Naive thymus-derived CD4-positive, alpha-beta T cell (primary cell): ENCODE measurements at regions not wholly inside any gene's neighbourhood (a gene's known extent, or its start where the extent isn't known, plus 50 kb on each side); places are given as distances from the start of the nearest gene placed in this dataset.

Experiments used
- ATAC-seq: fragments of 150-1000 bp; cut with Tn5 transposase; 2 replicates; pipeline ENCODE4 v1.10.0; 2021; ENCODE audit warnings: mild to moderate bottlenecking, moderate library complexity
- CTCF ChIA-PET: fragments of 350-600 bp; sonication (Branson Sonifier 250); formaldehyde crosslinking; loops from one replicate; lab custom pipeline; 2021; ENCODE audit warnings: antibody characterized with exemption; lab: Charles Lee
- POLR2A ChIA-PET: fragments of 350-600 bp; sonication (Branson Sonifier 250); formaldehyde crosslinking; loops from one replicate; lab custom pipeline; 2021; ENCODE audit warnings: antibody characterized with exemption, inconsistent platforms; lab: Charles Lee
- DNase-seq, 9 donors: peaks; one replicate each; pipeline versions ENCODE4 v3.0.0 to v3.0.0-alpha.2; 2020 to 2022; ENCODE audit warnings: mixed read lengths in 1 of 9
- H3K27ac ChIP-seq: one replicate; pipeline ENCODE4 v1.7.0; 2013; ENCODE audit warnings: mild to moderate bottlenecking, low read depth, low read length, moderate library complexity
- H3K27me3 ChIP-seq, 2 donors: one replicate each; pipeline ENCODE4 v1.7.0; 2013; ENCODE audit warnings: low read length in 2 of 2, mild to moderate bottlenecking in 2 of 2, moderate library complexity in 2 of 2; ENCODE audit not compliant: control insufficient read depth in 2 of 2, insufficient read depth in 2 of 2
- H3K36me3 ChIP-seq, 3 experiments: 1 replicate in 2 of 3; 2 replicates in 1 of 3; pipeline ENCODE4 v1.7.0; 2013; ENCODE audit warnings: low read length in 3 of 3, mild to moderate bottlenecking in 3 of 3, moderate library complexity in 1 of 3; ENCODE audit not compliant: insufficient read depth in 3 of 3, control insufficient read depth in 2 of 3
- H3K4me1 ChIP-seq, 2 donors: one replicate each; pipeline ENCODE4 v1.7.0; 2013; ENCODE audit warnings: low read length in 2 of 2, mild to moderate bottlenecking in 2 of 2, moderate library complexity in 1 of 2; ENCODE audit not compliant: control insufficient read depth in 2 of 2, insufficient read depth in 2 of 2
- H3K4me3 ChIP-seq: 2 replicates; pipeline ENCODE4 v1.7.0; 2013; ENCODE audit warnings: mild to moderate bottlenecking, low read length
- H3K9me3 ChIP-seq, 3 experiments: 1 replicate in 2 of 3; 2 replicates in 1 of 3; pipeline ENCODE4 v1.7.0; 2013; ENCODE audit warnings: low read length in 3 of 3; ENCODE audit not compliant: control insufficient read depth in 2 of 3
- H3K27ac Mint-ChIP-seq, 9 donors: one replicate each; pipeline ENCODE4 v1.8.0; 2020 to 2022; ENCODE audit warnings: mixed read lengths in 9 of 9, mild to moderate bottlenecking in 8 of 9, moderate library complexity in 5 of 9, inconsistent platforms in 2 of 9
- H3K27me3 Mint-ChIP-seq, 5 donors: one replicate each; pipeline ENCODE4 v1.8.0; 2021 to 2022; ENCODE audit warnings: mixed read lengths in 5 of 5, mild to moderate bottlenecking in 1 of 5
- H3K36me3 Mint-ChIP-seq, 5 donors: one replicate each; pipeline ENCODE4 v1.8.0; 2020 to 2022; ENCODE audit warnings: mixed read lengths in 5 of 5, mild to moderate bottlenecking in 3 of 5, inconsistent platforms in 1 of 5
- H3K4me1 Mint-ChIP-seq, 7 donors: one replicate each; pipeline ENCODE4 v1.8.0; 2020 to 2022; ENCODE audit warnings: mixed read lengths in 7 of 7, mild to moderate bottlenecking in 3 of 7, inconsistent platforms in 1 of 7
- H3K4me3 Mint-ChIP-seq, 10 donors: one replicate each; pipeline ENCODE4 v1.8.0; 2020 to 2022; ENCODE audit warnings: mild to moderate bottlenecking in 10 of 10, mixed read lengths in 10 of 10, moderate library complexity in 6 of 10, inconsistent platforms in 2 of 10
- H3K9me3 Mint-ChIP-seq, 11 donors: one replicate each; pipeline ENCODE4 v1.8.0; 2020 to 2022; ENCODE audit warnings: mixed read lengths in 11 of 11, mild to moderate bottlenecking in 4 of 11, inconsistent platforms in 1 of 11, moderate library complexity in 1 of 11
- intact Hi-C, 2 donors: fragments of 100-400 bp; cut with micrococcal nuclease; formaldehyde crosslinking; loops; one replicate each; pipeline ENCODE4 v1.15.1; 2023

GRCh38 chr20:46803123-46804020 lies 91.3 kb upstream of the EYA2 start:
- Histone ChIP-seq H3K27me3 (no peaks in the 10 kb centered on the region), H3K4me1 (no peaks in the 10 kb centered on the region), H3K9me3 (no peaks in the 10 kb centered on the region), H3K27ac (no peak overlapping the region), H3K36me3 (no peaks in the 10 kb centered on the region), H3K4me3 (no peak overlapping the region)
- intact Hi-C loops, result no loop called here
- ChIA-PET POLR2A (no interaction called here), CTCF (no interaction called here)
- H3K4me1 Mint-ChIP-seq, result no peaks in the 10 kb centered on the region
- H3K4me3 Mint-ChIP-seq, result no peak overlapping the region
- DNase-seq (no peak), ATAC-seq (no peak)
- H3K27me3 Mint-ChIP-seq, result peaks cover 14 to 49% (median 23%) of the 10 kb centered on the region in 5 donors
- no peaks in the 10 kb centered on the region for H3K36me3 Mint-ChIP-seq
- H3K27ac Mint-ChIP-seq, result no peak overlapping the region
- H3K9me3 Mint-ChIP-seq, result peaks cover 0 to 2% (median 0%) of the 10 kb centered on the region in 11 donors

GRCh38 chr20:46804126-46804525 lies 90.5 kb upstream of the EYA2 start:
- no peaks in the 10 kb centered on the region for H3K9me3 ChIP-seq
- Mint-ChIP-seq H3K36me3 (no peaks in the 10 kb centered on the region), H3K9me3 (peaks cover 0 to 2% (median 0%) of the 10 kb centered on the region in 11 donors), H3K27me3 (peaks cover 9 to 44% (median 23%) of the 10 kb centered on the region in 5 donors), H3K4me3 (no peak overlapping the region), H3K4me1 (no peaks in the 10 kb centered on the region), H3K27ac (no peak overlapping the region)
- ChIA-PET POLR2A (no interaction called here), CTCF (no interaction called here)
- DNase-seq (no peak), ATAC-seq (no peak)
- H3K36me3 ChIP-seq, result no peaks in the 10 kb centered on the region
- no peaks in the 10 kb centered on the region for H3K27me3 ChIP-seq
- intact Hi-C loops, result no loop called here
- H3K4me1 ChIP-seq, result no peaks in the 10 kb centered on the region
- no peak overlapping the region for H3K4me3 ChIP-seq
- H3K27ac ChIP-seq, result no peak overlapping the region

GRCh38 chr20:46805836-46806235 lies 88.8 kb upstream of the EYA2 start:
- no peak overlapping the region for H3K4me3 ChIP-seq
- H3K27me3 Mint-ChIP-seq, result peaks cover 25 to 51% (median 38%) of the 10 kb centered on the region in 5 donors
- DNase-seq, result no peak
- no peak overlapping the region for H3K27ac ChIP-seq
- H3K4me3 Mint-ChIP-seq, result no peak overlapping the region
- H3K4me1 ChIP-seq, result no peaks in the 10 kb centered on the region
- H3K9me3 ChIP-seq, result no peaks in the 10 kb centered on the region
- H3K4me1 Mint-ChIP-seq, result no peaks in the 10 kb centered on the region
- no peaks in the 10 kb centered on the region for H3K27me3 ChIP-seq
- H3K36me3 Mint-ChIP-seq, result no peaks in the 10 kb centered on the region
- intact Hi-C loops, result no loop called here
- no peak overlapping the region for H3K27ac Mint-ChIP-seq
- ChIA-PET CTCF (no interaction called here), POLR2A (no interaction called here)
- no peaks in the 10 kb centered on the region for H3K36me3 ChIP-seq
- no peaks in the 10 kb centered on the region for H3K9me3 Mint-ChIP-seq
- ATAC-seq, result no peak

- H3K9me3 ChIP-seq, result no peaks in the 10 kb centered on the region
- no peak overlapping the region for H3K27ac ChIP-seq
- no peak overlapping the region for H3K4me3 Mint-ChIP-seq
- CTCF ChIA-PET, result no interaction called here
- H3K4me1 Mint-ChIP-seq, result no peaks in the 10 kb centered on the region
- POLR2A ChIA-PET, result no interaction called here
- H3K4me3 ChIP-seq, result no peak overlapping the region
- no peak for DNase-seq
- intact Hi-C loops, result no loop called here
- H3K36me3 ChIP-seq, result no peaks in the 10 kb centered on the region
- no peaks in the 10 kb centered on the region for H3K9me3 Mint-ChIP-seq
- no peaks in the 10 kb centered on the region for H3K27me3 ChIP-seq
- H3K27ac Mint-ChIP-seq, result no peak overlapping the region
- H3K4me1 ChIP-seq, result no peaks in the 10 kb centered on the region
- H3K27me3 Mint-ChIP-seq, result peaks cover 35 to 53% (median 40%) of the 10 kb centered on the region in 5 donors
- ATAC-seq, result no peak
- H3K36me3 Mint-ChIP-seq, result no peaks in the 10 kb centered on the region
Measured at GRCh38 chr20:46807998-46808397, 86.6 kb upstream of the EYA2 start.

- no peak overlapping the region for H3K4me3 ChIP-seq
- no peak overlapping the region for H3K27ac ChIP-seq
- Mint-ChIP-seq H3K4me1 (no peaks in the 10 kb centered on the region), H3K27ac (no peak overlapping the region), H3K4me3 (no peak overlapping the region), H3K9me3 (no peaks in the 10 kb centered on the region), H3K36me3 (no peaks in the 10 kb centered on the region), H3K27me3 (peaks cover 36 to 51% (median 39%) of the 10 kb centered on the region in 5 donors)
- no peak for ATAC-seq
- no peaks in the 10 kb centered on the region for H3K9me3 ChIP-seq
- no peaks in the 10 kb centered on the region for H3K27me3 ChIP-seq
- ChIA-PET CTCF (no interaction called here), POLR2A (no interaction called here)
- intact Hi-C loops, result no loop called here
- no peak for DNase-seq
- no peaks in the 10 kb centered on the region for H3K4me1 ChIP-seq
- no peaks in the 10 kb centered on the region for H3K36me3 ChIP-seq
Measured at GRCh38 chr20:46808565-46808964, 86.1 kb upstream of the EYA2 start.

GRCh38 chr20:46809706-46810360 lies 84.8 kb upstream of the EYA2 start:
- no peak overlapping the region for H3K27ac Mint-ChIP-seq
- Histone ChIP-seq H3K27ac (no peak overlapping the region), H3K4me3 (no peak overlapping the region), H3K4me1 (no peaks in the 10 kb centered on the region), H3K36me3 (no peaks in the 10 kb centered on the region), H3K9me3 (no peaks in the 10 kb centered on the region), H3K27me3 (no peaks in the 10 kb centered on the region)
- no peaks in the 10 kb centered on the region for H3K36me3 Mint-ChIP-seq
- no peak overlapping the region for H3K4me3 Mint-ChIP-seq
- ATAC-seq (no peak), DNase-seq (no peak)
- no peaks in the 10 kb centered on the region for H3K4me1 Mint-ChIP-seq
- POLR2A ChIA-PET, result no interaction called here
- peaks cover 30 to 42% (median 36%) of the 10 kb centered on the region in 5 donors for H3K27me3 Mint-ChIP-seq
- no peaks in the 10 kb centered on the region for H3K9me3 Mint-ChIP-seq
- intact Hi-C loops, result no loop called here
- CTCF ChIA-PET, result no interaction called here
